ENCODE measurements at regions not wholly inside any gene's neighbourhood (a gene's known extent, or its start where the extent isn't known, plus 50 kb on each side); places are given as distances from the start of the nearest gene placed in this dataset.

GRCh38 chr13:67696775-67697174, 466.6 kb upstream of the PCDH9 start:
- Histone ChIP-seq H3K4me3 (no peak overlapping the region), H3K9me3 (no peaks in the 10 kb centered on the region), H3K27me3 (no peaks in the 10 kb centered on the region), H3K36me3 (no peaks in the 10 kb centered on the region), H3K27ac (no peak overlapping the region), H3K4me1 (no peaks in the 10 kb centered on the region)
- TF ChIP-seq EP300 (IDR thresholded peaks at IDR 0.05) (no peak), POLR2AphosphoS5 (IDR thresholded peaks at IDR 0.05) (no peak)
- 72 to 80% methylated on average over 3 of the region's 3 CpGs for WGBS, 2 donors
- DNase-seq = no peak
- intact Hi-C loops (cut with DNase I) = no loop called here

GRCh38 chr13:67664502-67664901, 434.4 kb upstream of the PCDH9 start:
- Histone ChIP-seq H3K27me3 (no peaks in the 10 kb centered on the region), H3K36me3 (no peaks in the 10 kb centered on the region), H3K27ac (no peak overlapping the region), H3K9me3 (no peaks in the 10 kb centered on the region), H3K4me3 (no peak overlapping the region), H3K4me1 (no peaks in the 10 kb centered on the region)
- 62% methylated on average over 2 of the region's 2 CpGs for WGBS, 2 donors
- no peak for DNase-seq
- TF ChIP-seq EP300 (IDR thresholded peaks at IDR 0.05) (no peak), CTCF (IDR thresholded peaks at IDR 0.05) (no peak), POLR2AphosphoS5 (IDR thresholded peaks at IDR 0.05) (no peak), POLR2A (IDR thresholded peaks at IDR 0.05) (no peak)
- intact Hi-C loops (cut with DNase I) = no loop called here

- H3K27me3 ChIP-seq = no peaks in the 10 kb centered on the region
- no peaks in the 10 kb centered on the region for H3K4me1 ChIP-seq
- no peak overlapping the region for H3K27ac ChIP-seq
- no peak for TF ChIP-seq POLR2AphosphoS5 (IDR thresholded peaks at IDR 0.05)
- no peak for TF ChIP-seq CTCF (IDR thresholded peaks at IDR 0.05)
- TF ChIP-seq POLR2A (IDR thresholded peaks at IDR 0.05) = no peak
- TF ChIP-seq EP300 (IDR thresholded peaks at IDR 0.05) = no peak
- H3K36me3 ChIP-seq = no peaks in the 10 kb centered on the region
- WGBS, 2 donors = 84 to 88% methylated on average over 3 of the region's 3 CpGs
- no peaks in the 10 kb centered on the region for H3K9me3 ChIP-seq
- no peak for DNase-seq
- no peak overlapping the region for H3K4me3 ChIP-seq
- intact Hi-C loops (cut with DNase I) = no loop called here
These were observed 432.9 kb upstream of the PCDH9 start for GRCh38 chr13:67662997-67663396.

- TF ChIP-seq POLR2AphosphoS5 (IDR thresholded peaks at IDR 0.05) = no peak
- no peak for TF ChIP-seq EP300 (IDR thresholded peaks at IDR 0.05)
- no peak for TF ChIP-seq CTCF (IDR thresholded peaks at IDR 0.05)
- no peak for TF ChIP-seq POLR2A (IDR thresholded peaks at IDR 0.05)
- 44 to 67% methylated on average over 3 of the region's 3 CpGs for WGBS, 2 donors
- Histone ChIP-seq H3K4me1 (no peaks in the 10 kb centered on the region), H3K36me3 (no peaks in the 10 kb centered on the region), H3K27me3 (no peaks in the 10 kb centered on the region), H3K27ac (no peak overlapping the region), H3K4me3 (no peak overlapping the region), H3K9me3 (no peaks in the 10 kb centered on the region)
- intact Hi-C loops (cut with DNase I) = no loop called here
- DNase-seq = no peak
These were observed 422.8 kb upstream of the PCDH9 start for GRCh38 chr13:67652887-67653286.

GRCh38 chr13:67651908-67652465, 421.9 kb upstream of the PCDH9 start:
- no peaks in the 10 kb centered on the region for H3K4me1 ChIP-seq
- intact Hi-C loops (cut with DNase I) = no loop called here
- no peak overlapping the region for H3K27ac ChIP-seq
- 22 to 58% methylated on average over 3 of the region's 3 CpGs for WGBS, 2 donors
- no peaks in the 10 kb centered on the region for H3K27me3 ChIP-seq
- no peaks in the 10 kb centered on the region for H3K9me3 ChIP-seq
- H3K4me3 ChIP-seq = no peak overlapping the region
- TF ChIP-seq POLR2AphosphoS5 (IDR thresholded peaks at IDR 0.05) (no peak), EP300 (IDR thresholded peaks at IDR 0.05) (no peak), CTCF (IDR thresholded peaks at IDR 0.05) (no peak), POLR2A (IDR thresholded peaks at IDR 0.05) (no peak)
- no peak for DNase-seq
- no peaks in the 10 kb centered on the region for H3K36me3 ChIP-seq

Data from sigmoid colon (tissue), 6 donors.